GM10248 (cell line): ENCODE measurements at regions not wholly inside any gene's neighbourhood (a gene's known extent, or its start where the extent isn't known, plus 50 kb on each side); places are given as distances from the start of the nearest gene placed in this dataset.

Experiments
- CTCF ChIA-PET: fragments of 300-600 bp; sonication (Branson Sonifier 250); formaldehyde crosslinking; extraction: SDS; loops from one replicate; lab custom pipeline; 2021; ENCODE audit warnings: antibody characterized with exemption; lab: Yijun Ruan, JAX
- POLR2A ChIA-PET: fragments of 350-650 bp; sonication (Branson Sonifier 250); formaldehyde crosslinking; extraction: SDS; loops from one replicate; lab custom pipeline; 2020; ENCODE audit warnings: antibody characterized with exemption; lab: Yijun Ruan, JAX
- DNase-seq: peaks from one replicate; pipeline ENCODE4 v3.0.0; 2012; ENCODE audit errors: extremely low spot score
- CTCF ChIP-seq: IDR thresholded peaks from 2 replicates; pipeline ENCODE4 v1.5.1; 2012; ENCODE audit warnings: mild to moderate bottlenecking, low read depth; ENCODE audit errors: extremely low read depth, missing control alignments, control extremely low read depth

DNA sequence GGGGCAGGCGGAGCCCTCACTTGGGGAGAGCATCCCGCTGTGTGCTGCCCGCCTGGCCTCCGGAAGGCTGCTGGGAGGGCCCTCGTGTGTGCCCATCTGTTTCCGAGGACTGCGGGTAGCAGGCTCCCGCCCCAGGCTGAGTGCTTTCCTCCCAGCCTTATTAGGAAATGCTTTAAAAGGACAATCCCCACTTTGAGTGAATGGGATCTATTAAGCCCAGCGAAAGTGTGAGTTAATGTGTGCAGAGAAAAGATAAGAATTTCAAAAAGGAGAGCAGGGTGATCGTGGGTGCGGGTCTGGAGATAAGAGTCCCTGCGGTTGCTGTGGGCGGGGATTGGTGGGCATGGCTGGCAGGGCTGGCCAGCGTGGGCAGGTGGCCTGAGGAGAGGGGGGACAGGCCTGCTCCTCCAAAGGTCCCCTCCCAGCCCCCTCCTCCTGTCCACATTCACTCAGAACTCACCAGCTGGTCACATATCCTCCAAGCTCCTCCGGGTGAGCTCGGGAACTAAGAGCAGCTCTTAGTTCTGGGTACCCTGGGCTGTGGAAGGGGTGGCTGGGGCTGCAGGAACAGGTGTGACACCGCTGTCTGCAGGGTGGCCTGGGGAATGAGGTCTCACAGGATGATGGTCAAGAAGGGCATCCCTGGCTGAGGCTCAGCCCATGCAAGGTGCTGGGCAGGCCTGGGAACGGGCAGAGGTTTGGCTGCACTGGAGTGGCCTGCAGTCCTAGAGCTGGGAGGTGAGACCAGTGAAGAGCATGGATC lies 1260.3 kb downstream of the BRD1 start:
- no peak for TF ChIP-seq CTCF
- no peak for DNase-seq
- ChIA-PET POLR2A (no interaction called here), CTCF (no interaction called here)

- DNase-seq, result no peak
- no peak for TF ChIP-seq CTCF
- ChIA-PET POLR2A (no interaction called here), CTCF (no interaction called here)
Measured at GRCh38 chr22:48566741-48567140, 1260.9 kb downstream of the BRD1 start.

GRCh38 chr22:48565901-48566501 lies 1261.7 kb downstream of the BRD1 start:
- no peak for TF ChIP-seq CTCF
- CTCF ChIA-PET, result no interaction called here

GRCh38 chr22:48564995-48565394 lies 1262.7 kb downstream of the BRD1 start:
- POLR2A ChIA-PET, result no interaction called here
- no peak for DNase-seq
- CTCF ChIA-PET, result no interaction called here
- TF ChIP-seq CTCF, result no peak

More at GRCh38 chr22:48565901-48566501, 1261.7 kb downstream of the BRD1 start:
- DNase-seq, result no peak
- POLR2A ChIA-PET, result no interaction called here

DNA sequence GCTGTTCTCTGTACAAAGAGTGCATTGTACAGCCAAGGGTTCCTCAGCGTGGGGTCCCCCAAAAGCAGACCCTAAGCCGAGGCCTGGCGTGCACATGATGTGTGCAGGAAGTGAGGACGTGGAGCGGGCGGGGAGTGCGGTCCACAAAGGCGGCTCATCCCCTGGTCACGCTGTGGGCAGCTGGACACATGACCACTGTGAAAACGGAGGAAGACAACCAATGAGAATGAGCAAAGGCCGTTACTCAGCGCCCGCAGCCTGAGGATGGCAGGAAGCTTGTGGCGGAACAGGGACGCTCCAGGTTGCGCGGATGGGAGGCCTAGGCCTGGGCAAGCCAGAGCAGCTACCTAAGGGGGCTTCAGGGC lies 1263.7 kb downstream of the BRD1 start:
- no peak for TF ChIP-seq CTCF
- ChIA-PET CTCF (no interaction called here), POLR2A (no interaction called here)
- no peak for DNase-seq

GRCh38 chr22:48563118-48563965 lies 1264.3 kb downstream of the BRD1 start:
- ChIA-PET CTCF (no interaction called here), POLR2A (no interaction called here)
- no peak for TF ChIP-seq CTCF
- no peak for DNase-seq
